HG03571 (cell line): ENCODE measurements at regions not wholly inside any gene's neighbourhood (a gene's known extent, or its start where the extent isn't known, plus 50 kb on each side); places are given as distances from the start of the nearest gene placed in this dataset.
A peak's percentile ranks its signal among the peaks of the same experiment; 100 is the strongest.

Experiments used
- ATAC-seq: cut with Tn5 transposase; IDR thresholded peaks from one replicate; pipeline ENCODE4 v1.9.1; 2021; ENCODE audit not compliant: unreplicated experiment

- no peak for ATAC-seq
Measured at GRCh38 chr6:21986703-21987102, 310.1 kb downstream of the PRL start.

GRCh38 chr6:21987501-21987957, 309.3 kb downstream of the PRL start:
- peak; percentile 85 for ATAC-seq

GRCh38 chr6:21990577-21990976, 306.3 kb downstream of the PRL start:
- ATAC-seq = no peak

- ATAC-seq = no peak
Measured at GRCh38 chr6:21992178-21992967, 304.5 kb downstream of the PRL start.

- ATAC-seq = no peak
Measured at GRCh38 chr6:21993841-21994240, 303.0 kb downstream of the PRL start.

- no peak for ATAC-seq
Measured at GRCh38 chr6:21994821-21995220, 302.0 kb downstream of the PRL start.

- ATAC-seq = no peak
Measured at GRCh38 chr6:21995318-21995717, 301.5 kb downstream of the PRL start.

- no peak for ATAC-seq
Measured at GRCh38 chr6:21996425-21997118, 300.3 kb downstream of the PRL start.

GRCh38 chr6:21997119-21998037, 299.5 kb downstream of the PRL start:
- ATAC-seq = no peak

- no peak for ATAC-seq
Measured at GRCh38 chr6:21998582-21998981, 298.3 kb downstream of the PRL start.

- no peak for ATAC-seq
Measured at GRCh38 chr6:21999012-21999528, 297.8 kb downstream of the PRL start.

GRCh38 chr6:21999741-22000140, 297.1 kb downstream of the PRL start:
- ATAC-seq = no peak

- ATAC-seq = no peak
Measured at GRCh38 chr6:22001396-22002027, 295.3 kb downstream of the PRL start.

- ATAC-seq = no peak
Measured at GRCh38 chr6:22003287-22003686, 293.5 kb downstream of the PRL start.

- no peak for ATAC-seq
Measured at GRCh38 chr6:22006795-22007194, 290.0 kb downstream of the PRL start.

- no peak for ATAC-seq
Measured at GRCh38 chr6:22007469-22007868, 289.4 kb downstream of the PRL start.

- no peak for ATAC-seq
Measured at GRCh38 chr6:22008248-22008836, 288.5 kb downstream of the PRL start.

GRCh38 chr6:22010102-22010501, 286.7 kb downstream of the PRL start:
- no peak for ATAC-seq

- ATAC-seq = no peak
Measured at GRCh38 chr6:22015216-22015615, 281.6 kb downstream of the PRL start.

GRCh38 chr6:22015944-22016343, 280.9 kb downstream of the PRL start:
- ATAC-seq = no peak
